Breast epithelium (tissue), 3 donors: ENCODE measurements at regions not wholly inside any gene's neighbourhood (a gene's known extent, or its start where the extent isn't known, plus 50 kb on each side); places are given as distances from the start of the nearest gene placed in this dataset.
"Not testable (repeated sequence)": the region's sequence is repeated elsewhere in the genome, so short reads cannot be mapped to it uniquely, and the experiment has no call there.

Experiments used
- POLR2A ChIP-seq: fragments of 450-650 bp; IDR thresholded peaks from one replicate; pipeline ENCODE4 v1.6.1; 2016; ENCODE audit warnings: antibody characterized with exemption, mild to moderate bottlenecking, moderate library complexity
- POLR2AphosphoS5 ChIP-seq, 3 donors: sonication (generic); formaldehyde crosslinking; IDR thresholded peaks; one replicate each; pipeline ENCODE4 v1.6.1; 2017; ENCODE audit warnings: antibody characterized with exemption in 3 of 3
- TF ChIP-seq, protein P1 (sequence below), 3 donors: fragments of 450-650 bp; IDR thresholded peaks; one replicate each; pipeline ENCODE4 v1.5.1; 2016 to 2017; ENCODE audit warnings: antibody characterized with exemption in 3 of 3, mild to moderate bottlenecking in 3 of 3, moderate library complexity in 3 of 3

DNA sequence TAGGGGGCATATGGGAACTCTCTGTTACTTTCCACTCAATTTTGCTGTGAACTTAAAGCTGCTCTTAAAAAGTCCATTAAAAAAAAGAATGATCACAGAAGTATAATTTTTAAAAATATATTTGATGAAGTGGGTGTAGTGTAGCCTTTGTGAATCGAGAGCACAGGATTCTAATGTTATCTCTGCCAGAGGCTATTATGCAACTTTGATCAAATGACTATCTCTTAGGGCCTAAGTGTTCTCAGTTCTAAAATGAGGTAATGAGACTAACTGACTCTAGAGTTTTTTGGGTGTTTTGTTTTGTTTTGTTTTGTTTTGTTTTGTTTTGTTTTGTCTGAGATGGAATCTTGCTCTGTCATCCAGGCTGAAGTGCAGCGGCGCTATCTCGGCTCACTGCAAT lies 143.2 kb downstream of the FAM72B start:
- TF ChIP-seq, protein P1, sequence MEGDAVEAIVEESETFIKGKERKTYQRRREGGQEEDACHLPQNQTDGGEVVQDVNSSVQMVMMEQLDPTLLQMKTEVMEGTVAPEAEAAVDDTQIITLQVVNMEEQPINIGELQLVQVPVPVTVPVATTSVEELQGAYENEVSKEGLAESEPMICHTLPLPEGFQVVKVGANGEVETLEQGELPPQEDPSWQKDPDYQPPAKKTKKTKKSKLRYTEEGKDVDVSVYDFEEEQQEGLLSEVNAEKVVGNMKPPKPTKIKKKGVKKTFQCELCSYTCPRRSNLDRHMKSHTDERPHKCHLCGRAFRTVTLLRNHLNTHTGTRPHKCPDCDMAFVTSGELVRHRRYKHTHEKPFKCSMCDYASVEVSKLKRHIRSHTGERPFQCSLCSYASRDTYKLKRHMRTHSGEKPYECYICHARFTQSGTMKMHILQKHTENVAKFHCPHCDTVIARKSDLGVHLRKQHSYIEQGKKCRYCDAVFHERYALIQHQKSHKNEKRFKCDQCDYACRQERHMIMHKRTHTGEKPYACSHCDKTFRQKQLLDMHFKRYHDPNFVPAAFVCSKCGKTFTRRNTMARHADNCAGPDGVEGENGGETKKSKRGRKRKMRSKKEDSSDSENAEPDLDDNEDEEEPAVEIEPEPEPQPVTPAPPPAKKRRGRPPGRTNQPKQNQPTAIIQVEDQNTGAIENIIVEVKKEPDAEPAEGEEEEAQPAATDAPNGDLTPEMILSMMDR (IDR thresholded peaks at IDR 0.05), result not testable (repeated sequence)
- not testable (repeated sequence) for TF ChIP-seq POLR2A; POLR2AphosphoS5 (IDR thresholded peaks at IDR 0.05)
